MCF 10A (cell line): ENCODE measurements at regions not wholly inside any gene's neighbourhood (a gene's known extent, or its start where the extent isn't known, plus 50 kb on each side); places are given as distances from the start of the nearest gene placed in this dataset.

Source experiments
- BruUV-seq: library from RNA; stranded (reverse); fragments of 400-500 nt; replicated peaks from 2 replicates; lab custom pipeline; 2021; lab: Mats Ljungman, UMichigan
- CTCF ChIA-PET: fragments of 300-600 bp; sonication (Branson Sonifier 250); formaldehyde crosslinking; extraction: SDS; loops from one replicate; lab custom pipeline; 2021; ENCODE audit warnings: antibody characterized with exemption, inconsistent platforms; lab: Yijun Ruan, JAX
- POLR2A ChIA-PET: fragments of 300-600, 350-650 bp; sonication (Branson Sonifier 250); formaldehyde crosslinking; extraction: SDS; loops from one replicate; lab custom pipeline; 2020; ENCODE audit warnings: antibody characterized with exemption, inconsistent platforms; lab: Yijun Ruan, JAX
- DNase-seq: peaks from one replicate; pipeline ENCODE4 v3.0.0-alpha.2; 2018; ENCODE audit not compliant: unreplicated experiment
- H3K27ac Mint-ChIP-seq: one replicate; pipeline ENCODE4 v1.8.0; 2022; ENCODE audit warnings: mild to moderate bottlenecking, low read depth, mixed read lengths; ENCODE audit not compliant: unreplicated experiment
- H3K27me3 Mint-ChIP-seq: one replicate; pipeline ENCODE4 v1.8.0; 2022; ENCODE audit warnings: mixed read lengths; ENCODE audit not compliant: insufficient read depth, unreplicated experiment
- H3K36me3 Mint-ChIP-seq: one replicate; pipeline ENCODE4 v1.8.0; 2022; ENCODE audit warnings: mild to moderate bottlenecking, moderate library complexity, mixed read lengths; ENCODE audit not compliant: insufficient read depth, unreplicated experiment
- H3K4me1 Mint-ChIP-seq: one replicate; pipeline ENCODE4 v1.8.0; 2022; ENCODE audit warnings: mixed read lengths; ENCODE audit not compliant: insufficient read depth, unreplicated experiment
- H3K4me3 Mint-ChIP-seq: one replicate; pipeline ENCODE4 v1.8.0; 2022; ENCODE audit warnings: mild to moderate bottlenecking, moderate library complexity, mixed read lengths; ENCODE audit not compliant: unreplicated experiment
- H3K9me3 Mint-ChIP-seq: one replicate; pipeline ENCODE4 v1.8.0; 2022; ENCODE audit warnings: mixed read lengths; ENCODE audit not compliant: unreplicated experiment
- intact Hi-C: fragments of 100-400 bp; cut with micrococcal nuclease; formaldehyde crosslinking; loops from 2 replicates; pipeline ENCODE4 v1.14.1; 2022
- TF ChIP-seq, protein P1 (sequence below): fragments of 200-600 bp; IDR thresholded peaks from one replicate; pipeline ENCODE4 v1.8.0; 2022; ENCODE audit warnings: antibody characterized with exemption, mild to moderate bottlenecking; ENCODE audit not compliant: unreplicated experiment

DNA sequence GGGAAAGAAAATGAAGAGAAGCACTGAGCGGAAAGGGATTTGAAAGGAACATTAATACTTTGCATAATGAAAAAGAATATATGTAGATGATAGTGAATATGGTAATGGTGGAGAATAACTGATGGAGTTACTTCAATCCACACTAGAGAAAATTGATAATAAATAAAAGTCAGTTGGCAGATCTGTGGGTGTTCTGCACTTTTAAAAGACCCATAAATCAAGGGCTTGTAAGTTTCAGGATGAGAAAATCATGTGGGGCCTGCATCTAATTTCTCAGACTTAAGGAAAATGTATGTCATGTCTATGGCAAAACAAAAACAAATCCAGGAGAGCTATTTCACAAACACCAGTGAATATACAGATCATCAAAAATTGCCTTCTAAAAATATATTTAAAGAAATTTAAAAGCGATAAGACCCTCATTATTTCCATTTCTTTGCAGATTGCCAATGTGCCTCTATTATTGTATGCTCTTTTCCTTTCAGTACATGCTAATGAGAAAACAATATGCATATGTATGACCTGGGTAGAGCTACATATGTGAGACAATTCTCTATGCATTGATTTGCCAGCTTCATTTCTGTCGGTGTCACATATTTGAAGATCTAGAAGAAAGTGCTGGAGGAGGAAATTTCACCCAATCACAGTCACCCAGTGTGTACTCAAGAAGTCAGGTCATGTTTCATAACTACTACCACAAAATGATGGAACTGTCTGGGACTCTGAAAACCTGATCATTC is 269.9 kb upstream of the PDZRN3 start:
- CTCF ChIA-PET = no interaction called here
- peaks cover 18% of the 10 kb centered on the region for H3K27me3 Mint-ChIP-seq

DNA sequence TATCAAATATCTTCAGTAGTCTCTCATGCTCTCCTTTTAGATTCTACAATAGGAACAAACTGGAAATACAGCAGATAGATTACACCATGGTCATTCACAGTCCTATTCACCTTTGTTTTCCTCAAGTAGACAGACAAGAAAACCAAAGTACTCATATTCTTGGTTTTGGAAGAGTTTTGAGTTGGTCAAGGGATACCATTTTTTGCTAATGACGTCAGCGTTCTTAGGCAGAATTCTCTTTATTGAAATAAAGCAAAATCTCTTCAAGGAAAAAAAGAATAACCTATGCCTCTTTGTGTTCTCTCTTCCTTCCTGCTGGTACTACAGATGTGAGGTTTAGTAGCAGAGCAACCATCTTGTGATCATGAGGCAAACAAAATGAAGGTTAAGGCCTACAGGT is 268.3 kb upstream of the PDZRN3 start:
- CTCF ChIA-PET = interaction anchor here (0.6 to 1.5 kb wide), 2 partner anchors 41 to 1275 kb away, joined by 3 to 6 read pairs; no protein-coding TSS in a partner anchor
- DNase-seq = no peak
- no TSS peak for BruUV-seq
- Mint-ChIP-seq H3K4me1 (no peaks in the 10 kb centered on the region), H3K9me3 (no peaks in the 10 kb centered on the region), H3K27ac (no peak overlapping the region), H3K27me3 (peaks cover 18% of the 10 kb centered on the region), H3K36me3 (no peaks in the 10 kb centered on the region), H3K4me3 (no peak overlapping the region)
- intact Hi-C loops = no loop called here
- POLR2A ChIA-PET = no interaction called here
- TF ChIP-seq, protein P1, sequence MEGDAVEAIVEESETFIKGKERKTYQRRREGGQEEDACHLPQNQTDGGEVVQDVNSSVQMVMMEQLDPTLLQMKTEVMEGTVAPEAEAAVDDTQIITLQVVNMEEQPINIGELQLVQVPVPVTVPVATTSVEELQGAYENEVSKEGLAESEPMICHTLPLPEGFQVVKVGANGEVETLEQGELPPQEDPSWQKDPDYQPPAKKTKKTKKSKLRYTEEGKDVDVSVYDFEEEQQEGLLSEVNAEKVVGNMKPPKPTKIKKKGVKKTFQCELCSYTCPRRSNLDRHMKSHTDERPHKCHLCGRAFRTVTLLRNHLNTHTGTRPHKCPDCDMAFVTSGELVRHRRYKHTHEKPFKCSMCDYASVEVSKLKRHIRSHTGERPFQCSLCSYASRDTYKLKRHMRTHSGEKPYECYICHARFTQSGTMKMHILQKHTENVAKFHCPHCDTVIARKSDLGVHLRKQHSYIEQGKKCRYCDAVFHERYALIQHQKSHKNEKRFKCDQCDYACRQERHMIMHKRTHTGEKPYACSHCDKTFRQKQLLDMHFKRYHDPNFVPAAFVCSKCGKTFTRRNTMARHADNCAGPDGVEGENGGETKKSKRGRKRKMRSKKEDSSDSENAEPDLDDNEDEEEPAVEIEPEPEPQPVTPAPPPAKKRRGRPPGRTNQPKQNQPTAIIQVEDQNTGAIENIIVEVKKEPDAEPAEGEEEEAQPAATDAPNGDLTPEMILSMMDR = no peak

More for the DNA sequence above, 269.9 kb upstream of the PDZRN3 start:
- no peak for DNase-seq
- no peak overlapping the region for H3K27ac Mint-ChIP-seq
- H3K36me3 Mint-ChIP-seq = no peaks in the 10 kb centered on the region
- H3K9me3 Mint-ChIP-seq = no peaks in the 10 kb centered on the region
- TF ChIP-seq, protein P1 = no peak
- no TSS peak for BruUV-seq
- POLR2A ChIA-PET = no interaction called here
- intact Hi-C loops = no loop called here
- H3K4me1 Mint-ChIP-seq = no peaks in the 10 kb centered on the region
- no peak overlapping the region for H3K4me3 Mint-ChIP-seq

DNA sequence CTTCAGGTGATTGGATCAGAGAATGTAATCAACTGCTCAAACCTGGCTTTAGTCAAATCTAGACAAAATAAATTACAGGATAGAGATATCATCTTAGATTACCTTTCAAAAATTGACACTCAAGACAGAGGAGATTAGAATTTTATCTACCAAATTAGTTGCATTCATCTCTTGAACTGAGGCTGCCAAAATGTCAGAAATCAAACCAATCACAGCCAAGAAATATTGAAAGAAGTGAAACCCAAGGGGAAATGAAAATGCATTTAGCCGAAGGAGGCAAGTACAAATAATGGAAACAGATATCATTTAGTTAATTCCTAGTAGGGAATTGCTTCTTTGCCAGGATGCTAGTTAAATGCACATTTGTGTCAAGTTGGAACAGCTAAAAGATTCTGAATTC is 261.1 kb upstream of the PDZRN3 start:
- Mint-ChIP-seq H3K4me3 (no peak overlapping the region), H3K4me1 (no peaks in the 10 kb centered on the region), H3K27me3 (no peaks in the 10 kb centered on the region), H3K27ac (no peak overlapping the region), H3K9me3 (no peaks in the 10 kb centered on the region), H3K36me3 (no peaks in the 10 kb centered on the region)
- POLR2A ChIA-PET = no interaction called here
- CTCF ChIA-PET = no interaction called here
- TF ChIP-seq, protein P1 = no peak
- no TSS peak for BruUV-seq
- DNase-seq = no peak
- intact Hi-C loops = no loop called here

DNA sequence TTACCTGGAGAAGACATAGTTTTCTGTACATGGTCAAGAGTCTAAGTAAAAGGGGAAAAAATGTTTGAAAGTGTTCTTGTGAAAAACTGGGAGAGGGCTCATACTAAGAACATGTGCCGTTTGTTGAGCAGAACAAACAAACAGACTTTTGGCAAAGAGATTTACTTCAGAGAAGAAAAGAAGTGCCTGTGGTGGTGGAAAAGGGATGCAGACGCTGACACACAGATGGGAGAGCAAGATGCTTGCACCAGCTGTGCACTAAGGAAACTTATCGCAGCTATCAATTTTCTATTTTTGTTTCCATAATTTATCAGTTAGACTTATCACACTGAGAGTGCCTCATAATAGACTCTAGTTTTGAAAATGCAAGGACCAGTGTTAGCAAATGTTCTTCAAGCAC is 259.6 kb upstream of the PDZRN3 start:
- Mint-ChIP-seq H3K9me3 (peaks cover 7% of the 10 kb centered on the region), H3K27ac (no peak overlapping the region), H3K27me3 (peaks cover 11% of the 10 kb centered on the region), H3K4me3 (no peak overlapping the region), H3K4me1 (no peaks in the 10 kb centered on the region), H3K36me3 (no peaks in the 10 kb centered on the region)
- no peak for DNase-seq
- ChIA-PET CTCF (no interaction called here), POLR2A (no interaction called here)
- TF ChIP-seq, protein P1 = no peak
- BruUV-seq = no TSS peak
- intact Hi-C loops = no loop called here
